ENCODE measurements at regions not wholly inside any gene's neighbourhood (a gene's known extent, or its start where the extent isn't known, plus 50 kb on each side); places are given as distances from the start of the nearest gene placed in this dataset.
"Not testable (repeated sequence)": the region's sequence is repeated elsewhere in the genome, so short reads cannot be mapped to it uniquely, and the experiment has no call there.

DNA sequence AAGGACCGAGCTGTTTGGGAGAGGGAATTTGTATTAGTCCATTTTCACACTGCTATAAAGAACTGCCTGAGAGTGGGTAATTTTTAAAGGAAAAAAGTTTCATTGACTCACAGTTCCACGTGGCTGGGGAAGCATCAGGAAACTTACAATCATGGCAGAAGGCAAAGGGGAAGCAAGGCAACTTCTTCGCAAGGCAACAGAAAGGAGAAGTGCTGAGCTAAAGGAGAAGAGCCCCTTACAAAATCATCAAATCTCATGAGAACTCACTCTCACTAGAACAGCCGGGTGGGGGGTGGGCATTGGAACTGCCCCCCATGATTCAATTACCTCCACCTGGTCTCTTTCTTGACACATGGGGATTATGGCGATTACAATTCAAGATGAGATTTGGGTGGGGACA, 121.8 kb upstream of the SLC13A1 start:
- not testable (repeated sequence) for DNase-seq

DNA sequence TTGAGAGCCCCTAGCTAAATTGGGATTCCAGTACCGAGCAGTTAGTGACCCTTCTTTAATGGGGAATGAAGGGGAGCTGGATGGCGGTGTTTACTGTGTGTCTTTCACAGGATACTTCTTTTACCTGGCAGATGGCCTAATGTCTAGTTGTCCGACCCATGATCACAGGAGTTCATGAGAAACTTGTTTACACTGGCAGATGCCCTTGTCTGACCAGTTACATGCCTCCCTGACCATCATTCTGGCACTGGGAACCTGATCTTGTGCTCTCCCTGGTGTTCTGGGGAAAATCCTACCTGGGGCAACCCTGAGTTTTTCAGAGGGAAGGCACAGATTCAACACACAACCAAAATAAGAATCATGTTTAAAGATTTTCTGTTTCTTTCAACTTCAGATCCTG, 120.1 kb upstream of the SLC13A1 start:
- DNase-seq = no peak

DNA sequence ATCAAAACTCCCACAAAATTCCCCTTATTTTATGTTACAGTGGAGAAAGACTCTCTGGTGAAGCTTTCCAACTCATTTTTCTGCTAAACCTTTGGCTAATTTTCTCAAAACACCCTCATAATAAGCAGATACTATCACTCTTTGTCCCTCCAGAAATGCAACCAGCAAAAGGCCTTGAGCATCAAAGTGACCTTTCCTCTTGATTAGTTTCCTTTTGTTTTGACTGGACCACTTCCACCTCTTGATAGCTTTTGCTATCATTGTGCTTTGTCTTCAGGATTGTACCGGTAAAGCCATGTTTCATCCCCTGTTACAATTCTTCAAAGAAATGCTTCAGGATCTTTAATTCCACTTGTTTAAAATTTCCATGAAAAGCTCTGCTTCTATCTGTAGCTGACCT, 115.1 kb upstream of the SLC13A1 start:
- DNase-seq = no peak

DNA sequence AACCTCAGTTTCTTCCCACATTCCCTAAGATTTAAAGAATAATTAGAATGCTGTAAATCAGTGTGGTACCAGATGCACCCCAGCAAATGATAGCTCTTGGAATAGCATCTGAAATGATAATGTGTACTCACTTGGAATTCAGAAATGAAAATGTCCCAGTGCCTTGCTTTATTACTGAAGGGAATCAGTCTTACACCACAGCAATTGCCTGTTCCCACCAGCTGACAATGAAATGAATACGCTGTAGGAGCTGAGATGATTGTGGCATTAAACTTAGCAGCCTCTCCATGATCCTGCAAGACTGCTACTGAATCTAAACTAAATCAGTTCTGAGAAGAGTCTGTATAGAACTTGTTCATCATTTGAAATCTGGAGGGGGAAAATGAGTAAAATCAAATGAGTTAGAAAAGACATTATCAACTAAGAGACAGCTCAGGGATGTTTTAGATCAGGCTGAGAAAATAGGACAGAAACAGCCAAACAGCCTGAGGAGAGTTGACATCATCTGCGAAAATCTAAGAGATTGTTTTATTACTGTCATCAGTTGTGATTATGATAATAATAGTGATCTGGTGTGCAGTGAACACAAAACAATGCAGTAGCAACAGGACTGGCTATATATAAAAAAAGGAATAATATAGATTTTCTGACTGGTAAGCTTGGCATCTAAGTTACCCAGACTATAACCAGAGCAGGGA, 108.6 kb upstream of the SLC13A1 start:
- no peak for DNase-seq

DNA sequence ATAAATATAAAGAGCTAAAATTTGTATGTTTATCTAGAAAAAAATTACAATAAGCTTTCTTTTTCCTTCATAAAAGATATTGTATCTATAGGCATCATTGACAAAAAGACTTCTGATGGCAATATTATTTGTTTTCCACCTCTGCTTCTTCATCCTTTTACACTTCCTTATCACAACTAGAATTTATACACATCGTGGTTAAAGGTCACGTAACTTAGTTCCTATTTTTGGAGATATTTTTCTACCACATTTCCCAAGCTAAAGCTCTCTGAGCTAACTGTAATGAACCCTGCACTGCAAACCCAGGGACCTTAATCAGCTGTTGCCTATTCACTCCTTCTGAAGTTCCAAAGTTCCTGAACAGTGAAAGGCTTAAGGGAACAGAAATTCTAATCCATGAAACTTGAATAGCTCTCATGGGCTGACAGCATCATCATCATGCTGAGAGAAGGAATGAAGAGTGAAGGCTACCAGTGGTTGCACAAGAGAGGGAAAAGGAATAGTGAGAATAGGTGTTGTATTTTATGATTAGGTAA, 106.1 kb upstream of the SLC13A1 start:
- DNase-seq = no peak

DNA sequence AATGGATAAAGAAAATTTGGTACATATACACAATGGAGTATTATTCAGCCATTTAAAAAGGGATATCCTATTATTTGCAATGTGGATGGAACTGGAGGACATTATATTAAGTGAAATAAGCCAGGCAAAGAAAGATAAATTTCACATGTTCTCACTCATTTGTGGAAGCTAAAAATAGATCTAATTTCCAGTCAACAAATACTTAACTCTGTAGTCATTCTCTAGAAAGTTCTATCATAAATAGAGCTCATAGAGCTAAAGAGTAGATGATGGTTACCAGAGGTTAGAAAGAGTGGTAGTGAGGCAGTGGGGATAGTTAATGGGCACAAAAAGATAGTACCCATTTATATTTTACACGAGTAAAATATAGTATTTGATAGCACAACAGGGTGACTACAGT, 104.2 kb upstream of the SLC13A1 start:
- DNase-seq = no peak

DNA sequence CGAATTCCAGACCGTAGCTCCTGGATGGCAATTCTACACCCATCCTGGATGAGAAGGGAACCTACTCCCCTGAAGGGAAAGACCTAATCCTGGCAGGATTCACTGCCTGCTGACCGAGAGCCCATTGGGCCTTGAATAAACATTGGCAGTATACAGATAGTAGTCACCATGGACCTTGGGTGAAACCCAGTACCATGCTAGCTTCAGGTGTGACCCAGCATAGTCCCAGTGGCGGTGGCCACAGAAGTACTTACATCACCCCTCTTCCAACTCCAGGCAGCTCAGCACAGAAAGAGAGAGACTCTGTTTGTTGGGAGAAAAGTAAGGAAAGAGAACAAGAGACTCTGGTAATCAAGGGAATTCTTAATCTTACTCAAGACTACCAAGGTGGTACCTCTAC, 97.2 kb upstream of the SLC13A1 start:
- DNase-seq = no peak

DNA sequence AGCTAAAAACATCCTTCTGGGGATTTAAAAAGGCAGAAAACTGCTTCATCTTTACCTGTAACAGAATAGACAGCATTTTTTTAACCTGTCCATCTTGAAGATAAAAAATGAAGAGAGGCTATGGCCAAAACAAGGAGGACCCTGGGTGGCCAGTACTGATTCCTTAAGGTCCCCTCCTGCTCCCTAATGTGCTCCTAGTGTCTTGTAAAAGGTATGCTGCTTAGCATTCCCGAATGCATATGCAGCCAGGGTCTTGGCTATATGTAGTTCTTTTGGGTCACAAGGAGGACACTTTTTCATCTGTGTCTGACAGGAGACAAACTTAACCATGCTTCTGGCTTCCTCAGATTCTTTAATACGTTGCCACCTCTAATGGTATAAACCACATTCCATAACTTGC, 93.9 kb upstream of the SLC13A1 start:
- DNase-seq = no peak

DNA sequence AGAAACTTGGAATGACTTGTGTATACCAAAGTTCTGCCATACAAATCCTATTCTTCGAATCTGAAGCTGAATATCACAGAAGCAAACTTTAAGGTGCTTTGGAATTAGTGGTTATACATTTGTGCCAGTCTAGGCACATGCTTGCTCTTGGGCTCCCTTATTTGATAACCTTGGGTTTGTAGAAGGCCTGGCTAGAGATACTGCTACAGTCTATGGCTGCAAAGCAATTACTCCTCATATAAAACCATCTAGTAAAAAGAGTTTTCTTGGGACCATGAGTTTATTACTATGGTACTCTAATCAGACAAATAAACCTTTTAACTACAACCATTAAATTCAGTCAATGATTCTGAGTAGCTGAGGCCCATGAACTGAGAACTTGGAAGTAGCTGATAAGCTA, 92.5 kb upstream of the SLC13A1 start:
- no peak for DNase-seq

DNA sequence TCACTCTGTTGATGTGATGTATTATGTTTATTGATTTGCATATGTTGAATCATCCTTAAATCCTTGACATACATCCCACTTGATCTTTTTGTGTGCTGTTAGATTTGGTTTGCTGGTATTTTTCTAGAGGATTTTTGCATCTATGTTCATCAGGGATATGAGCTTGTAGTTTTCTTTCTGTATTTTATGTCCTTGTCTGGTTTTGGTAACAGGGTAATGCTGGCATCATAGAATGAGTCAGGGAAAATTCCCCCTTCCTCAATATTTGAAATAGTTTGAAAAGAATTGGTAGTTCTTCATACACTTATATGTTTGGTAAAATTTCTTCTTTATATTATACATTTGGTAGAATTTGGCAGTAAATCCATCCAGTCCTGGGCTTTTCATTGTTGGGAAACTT, 89.4 kb upstream of the SLC13A1 start:
- DNase-seq = no peak

DNA sequence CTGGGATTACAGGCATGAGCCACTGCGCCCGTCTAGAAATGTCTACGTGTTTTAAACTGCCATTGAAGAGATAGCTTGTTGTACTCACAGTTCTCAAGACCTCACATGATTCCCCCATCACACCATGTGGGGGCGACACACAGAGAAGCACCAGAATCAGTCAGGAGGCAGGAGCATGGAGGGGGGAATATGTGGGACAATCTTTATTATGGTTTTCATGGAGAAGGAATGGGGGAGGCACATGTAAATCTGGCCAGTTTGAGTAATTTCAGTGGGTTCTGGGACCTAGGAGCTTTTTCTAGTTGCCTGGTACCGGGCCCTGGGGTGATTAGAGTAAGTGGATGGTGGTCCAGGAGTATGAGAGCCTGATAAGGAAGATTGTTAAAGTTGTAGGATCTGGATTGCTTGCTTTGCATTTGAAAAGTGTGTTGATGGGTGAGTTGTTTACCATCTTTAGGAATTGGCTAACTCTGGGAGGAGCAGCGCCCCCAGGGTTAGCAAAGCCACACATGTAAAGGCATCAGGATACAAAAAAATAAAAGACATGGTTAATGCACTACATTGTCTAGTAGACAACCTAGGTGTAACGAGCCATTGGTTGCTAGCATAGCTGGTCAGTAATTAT, 85.4 kb upstream of the SLC13A1 start:
- DNase-seq = no peak

DNA sequence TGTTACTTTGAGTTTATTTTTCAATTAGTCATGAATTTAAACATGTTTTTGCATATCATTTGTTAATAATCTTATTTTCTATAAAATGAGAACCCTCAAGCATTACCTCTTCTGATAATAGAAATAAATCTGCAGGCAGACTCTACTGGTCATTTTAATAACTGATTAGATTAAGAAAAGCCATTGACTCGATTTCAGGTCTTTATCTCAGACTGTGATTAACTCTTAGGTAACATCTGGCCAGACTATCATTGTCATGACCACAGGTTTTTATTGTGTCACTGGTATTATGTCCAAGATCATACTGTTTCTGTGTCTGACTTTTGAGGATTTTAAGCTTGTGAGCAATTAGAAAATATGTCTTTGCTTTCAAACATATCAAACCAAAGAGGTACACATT, 83.6 kb upstream of the SLC13A1 start:
- no peak for DNase-seq

DNA sequence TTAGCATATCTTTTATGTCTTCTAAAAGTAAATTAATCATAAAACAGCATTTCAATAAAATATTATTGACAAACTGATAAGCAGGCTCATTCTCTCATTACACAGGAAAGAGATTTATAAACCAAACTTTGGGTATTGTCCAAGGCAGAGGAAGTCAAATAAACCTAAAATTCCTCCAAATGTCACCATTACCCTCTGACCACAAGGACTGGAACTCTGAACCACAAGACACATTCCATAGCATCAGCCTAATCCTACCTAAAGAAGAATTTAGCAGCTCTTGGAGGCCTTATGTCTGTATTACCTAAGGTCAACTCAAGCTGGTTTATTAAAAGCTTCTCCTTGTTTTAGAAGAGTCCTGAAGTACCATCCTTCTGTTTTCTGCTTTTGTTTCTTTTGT, 82.4 kb upstream of the SLC13A1 start:
- no peak for DNase-seq

DNA sequence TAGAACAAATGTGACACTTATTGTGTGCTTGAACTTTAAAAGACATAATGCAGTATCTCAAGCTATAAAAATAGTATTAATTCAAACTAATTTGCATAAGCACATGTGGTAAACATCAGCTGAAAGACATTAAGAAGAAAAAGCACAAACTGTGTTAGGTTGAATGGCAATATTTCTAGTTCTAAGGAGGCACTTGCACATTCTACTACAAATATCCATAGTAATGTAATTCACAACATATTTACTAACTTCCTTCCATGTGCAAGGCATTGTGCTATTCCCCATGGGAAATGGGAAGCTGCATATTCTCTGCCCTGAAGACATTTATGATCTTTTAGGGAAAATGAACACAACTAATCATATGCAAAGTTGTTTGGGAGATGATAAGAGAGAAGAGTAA, 80.2 kb upstream of the SLC13A1 start:
- no peak for DNase-seq

DNA sequence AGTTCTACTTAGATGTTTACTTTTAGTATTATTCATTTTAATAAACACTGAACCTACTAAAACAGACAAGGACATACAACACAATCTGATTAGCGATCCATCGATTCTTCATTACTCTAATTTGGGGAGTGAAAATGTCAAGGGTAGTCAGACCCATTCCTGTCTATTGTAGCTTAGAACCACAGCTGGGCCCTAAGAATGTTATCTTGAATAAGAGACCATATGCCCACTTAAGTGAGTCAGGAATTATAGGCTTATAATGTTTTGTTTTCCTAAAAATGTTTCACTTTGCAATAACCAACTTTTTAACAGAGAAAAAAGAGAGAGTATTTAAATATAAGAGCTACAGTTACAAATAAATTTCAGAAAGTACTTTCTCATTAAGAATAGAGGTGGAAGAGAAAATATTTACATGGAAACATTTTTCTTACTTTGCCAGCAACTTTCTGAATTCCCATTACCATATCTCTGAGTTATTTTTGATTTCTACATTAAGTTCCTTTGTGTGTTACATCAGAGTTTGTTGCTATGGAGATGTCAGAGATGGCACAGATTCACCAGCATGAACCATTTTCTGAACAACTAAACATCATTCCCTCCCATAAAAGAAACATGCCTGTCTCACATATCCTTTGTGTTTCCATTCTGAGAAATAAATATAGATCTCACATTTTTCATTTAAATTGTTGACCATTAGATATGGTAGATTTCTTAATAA, 75.4 kb upstream of the SLC13A1 start:
- DNase-seq = no peak

DNA sequence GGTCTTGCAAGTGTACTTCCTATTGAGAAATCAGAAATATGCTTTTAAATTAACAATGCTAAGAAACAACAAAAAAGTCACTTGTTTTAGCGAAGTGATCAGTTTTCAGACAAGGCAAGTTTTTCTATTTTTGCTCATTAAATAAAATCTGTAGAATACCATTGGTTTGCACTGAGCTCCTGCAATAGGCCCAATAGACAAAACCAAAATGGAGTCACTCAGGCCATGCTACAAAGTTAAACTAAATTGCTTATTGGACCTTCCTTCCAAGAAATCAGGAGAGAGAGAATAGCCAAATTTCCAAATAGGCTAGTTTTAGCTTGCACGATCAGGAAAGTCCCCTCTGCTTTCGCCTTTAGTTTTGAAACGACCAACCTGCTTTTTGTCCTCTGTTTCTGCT, 73.4 kb upstream of the SLC13A1 start:
- no peak for DNase-seq

DNA sequence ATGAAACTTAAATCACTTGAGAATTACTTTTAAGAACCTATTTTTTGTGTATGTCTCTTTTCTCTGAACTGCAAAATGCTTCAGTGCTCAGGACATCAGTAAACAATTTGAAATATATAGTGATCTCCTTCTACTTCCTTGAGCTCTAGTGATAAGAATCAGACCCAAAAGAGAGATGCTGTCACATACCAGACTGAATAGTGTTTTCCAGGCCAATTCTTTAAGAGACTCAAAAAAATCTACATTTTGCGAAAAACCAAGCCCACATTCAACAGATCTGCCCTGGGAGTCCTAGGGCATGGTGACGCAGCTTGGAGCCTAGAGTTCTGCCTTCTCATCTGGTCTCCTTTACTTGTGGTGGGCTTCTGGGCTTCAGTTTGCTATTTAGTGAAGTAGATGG, 72.1 kb upstream of the SLC13A1 start:
- no peak for DNase-seq

DNA sequence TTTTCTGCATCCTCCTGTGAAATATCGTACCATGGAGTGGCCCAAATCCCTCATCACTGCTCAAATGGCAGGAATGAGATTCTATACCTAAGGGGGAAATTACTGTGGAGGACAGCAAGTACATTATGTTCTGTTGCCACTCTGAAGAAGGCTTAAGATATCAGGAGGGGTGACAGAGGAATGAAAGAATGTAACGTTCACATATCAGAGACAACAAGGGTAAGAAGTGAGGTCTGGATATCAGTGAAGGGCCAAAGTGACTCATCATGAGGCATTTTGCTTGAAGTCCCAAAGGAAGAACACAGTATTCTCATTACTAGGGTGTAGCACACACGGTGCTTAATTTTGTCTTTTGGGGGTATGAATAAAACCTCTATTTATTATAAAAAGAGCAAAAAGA, 71.5 kb upstream of the SLC13A1 start:
- no peak for DNase-seq

DNA sequence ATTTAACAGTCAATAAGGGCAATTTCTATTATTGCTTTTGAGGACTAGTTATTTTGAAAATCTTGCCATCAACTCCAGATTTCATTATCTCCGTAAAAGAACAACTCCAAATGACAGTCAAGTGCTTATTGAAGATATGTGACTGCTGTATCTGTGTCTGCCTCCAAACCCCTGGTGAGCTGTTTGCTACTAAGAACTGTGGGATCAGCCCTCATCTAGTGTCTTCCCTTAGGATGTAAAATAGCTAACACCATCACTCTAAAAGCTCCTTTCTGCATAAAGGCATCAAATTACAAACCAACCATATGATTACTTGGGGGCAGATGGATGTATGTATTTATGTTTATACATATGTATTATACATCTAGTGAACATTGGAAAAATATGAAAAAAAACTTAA, 70.8 kb upstream of the SLC13A1 start:
- no peak for DNase-seq

DNA sequence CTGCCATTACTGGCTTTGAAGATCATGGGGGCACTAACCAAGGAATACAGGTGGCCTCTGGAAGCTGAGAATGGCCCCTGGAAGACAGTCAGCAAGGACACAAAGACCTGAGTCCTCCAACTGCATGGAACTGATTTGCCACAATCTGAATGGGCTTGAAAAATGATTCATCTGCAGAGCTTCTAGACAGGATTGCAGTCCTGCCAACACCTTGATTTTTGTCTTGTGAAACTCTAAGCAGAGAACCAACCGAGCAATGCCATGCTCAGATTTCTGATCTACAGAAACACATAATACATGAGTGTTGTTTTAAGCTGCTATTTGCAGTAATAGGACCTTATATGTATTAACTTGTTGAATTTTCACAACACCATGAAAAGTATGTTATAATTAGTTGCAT, 66.1 kb upstream of the SLC13A1 start:
- DNase-seq = no peak

DNA sequence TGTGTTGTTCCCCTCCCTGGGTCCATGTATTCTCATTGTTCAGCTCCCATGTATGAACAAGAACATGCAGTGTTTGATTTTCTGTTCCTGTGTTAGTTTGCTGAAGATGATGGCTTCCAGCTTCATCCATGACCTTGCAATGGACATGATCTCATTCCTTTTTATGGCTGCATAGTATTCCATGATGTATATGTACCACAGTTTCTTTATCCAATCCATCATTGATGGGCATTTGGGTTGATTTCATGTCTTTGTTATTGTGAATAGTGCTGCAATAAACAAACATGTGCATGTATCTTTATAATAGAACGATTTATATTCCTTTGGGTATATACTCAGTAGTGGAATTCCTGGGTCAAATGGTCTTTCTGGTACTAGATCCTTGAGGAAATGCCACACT, 65.1 kb upstream of the SLC13A1 start:
- DNase-seq = not testable (repeated sequence)

DNA sequence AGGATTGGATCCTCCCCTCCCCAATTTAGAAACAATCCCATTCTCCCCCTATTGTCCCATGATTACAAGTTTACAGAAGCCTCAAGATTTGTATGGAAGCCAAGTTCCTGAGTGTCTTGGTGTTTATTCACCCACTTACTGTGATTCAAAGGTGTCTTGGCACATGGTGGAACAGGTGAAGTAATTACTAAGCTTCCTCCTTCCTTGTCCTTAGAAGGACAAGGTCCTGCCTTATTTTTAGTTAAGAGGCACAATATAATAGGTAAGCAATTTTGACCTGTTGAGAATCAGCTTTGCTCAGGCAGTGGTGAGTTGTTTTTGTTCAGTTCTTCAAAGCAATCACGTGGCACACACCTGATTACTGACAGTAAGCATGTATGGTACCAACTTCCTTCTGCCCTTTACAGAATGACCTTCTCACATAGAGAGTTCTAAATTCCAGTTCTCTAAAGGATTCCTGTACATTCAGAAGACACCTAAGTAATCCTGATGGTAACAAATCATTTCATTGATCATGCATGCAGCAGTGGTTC, 60.7 kb upstream of the SLC13A1 start:
- no peak for DNase-seq

DNA sequence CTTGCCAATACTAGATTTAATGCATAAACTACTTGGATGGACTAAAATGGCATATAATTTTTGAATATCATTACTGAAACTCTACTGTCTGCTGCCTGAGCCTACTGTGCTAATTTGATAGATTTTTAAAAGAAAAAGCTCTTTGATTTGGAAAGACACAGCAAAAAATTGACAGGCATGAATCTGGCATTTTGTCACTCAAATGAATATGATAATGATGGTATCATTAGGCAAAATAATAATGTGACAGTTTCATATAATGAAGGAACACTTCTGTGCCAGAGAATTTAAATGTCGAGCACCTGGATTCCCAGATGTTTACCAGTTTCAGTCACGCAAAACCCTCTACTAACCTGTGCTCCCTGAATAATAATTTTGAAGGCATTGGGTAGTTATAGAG, 60.0 kb upstream of the SLC13A1 start:
- no peak for DNase-seq

Measured in NCI-H1694 (cell line).